ENCODE measurements at regions not wholly inside any gene's neighbourhood (a gene's known extent, or its start where the extent isn't known, plus 50 kb on each side); places are given as distances from the start of the nearest gene placed in this dataset.
A peak's percentile ranks its signal among the peaks of the same experiment; 100 is the strongest.

- H3K27ac Mint-ChIP-seq, result no peak overlapping the region
- H3K4me3 Mint-ChIP-seq, result no peak overlapping the region
- H3K9me3 Mint-ChIP-seq, result peaks cover 10% of the 10 kb centered on the region
- no peaks in the 10 kb centered on the region for H3K36me3 Mint-ChIP-seq (ENCODE audit: low read depth)
- peaks cover 12% of the 10 kb centered on the region for H3K27me3 Mint-ChIP-seq (ENCODE audit: low read depth, poor library complexity)
- DNase-seq, result no peak
- peaks cover 19% of the 10 kb centered on the region for H3K4me1 Mint-ChIP-seq
- TF ChIP-seq CTCF (IDR thresholded peaks at IDR 0.05), result no peak
Measured at GRCh38 chr14:95015046-95015445, 142.3 kb downstream of the DICER1 start.

- no peaks in the 10 kb centered on the region for H3K36me3 Mint-ChIP-seq (ENCODE audit: low read depth)
- H3K27me3 Mint-ChIP-seq (ENCODE audit: low read depth, poor library complexity), result peaks cover 17% of the 10 kb centered on the region
- no peak for DNase-seq
- no peak overlapping the region for H3K4me3 Mint-ChIP-seq
- peaks cover 10% of the 10 kb centered on the region for H3K9me3 Mint-ChIP-seq
- H3K4me1 Mint-ChIP-seq, result peaks cover 26% of the 10 kb centered on the region
- no peak overlapping the region for H3K27ac Mint-ChIP-seq
- no peak for TF ChIP-seq CTCF (IDR thresholded peaks at IDR 0.05)
Measured at GRCh38 chr14:95014036-95014435, 143.3 kb downstream of the DICER1 start.

- no peak for DNase-seq
- Mint-ChIP-seq H3K9me3 (peaks cover 10% of the 10 kb centered on the region), H3K36me3 (ENCODE audit: low read depth) (no peaks in the 10 kb centered on the region), H3K27ac (no peak overlapping the region), H3K4me3 (no peak overlapping the region), H3K27me3 (ENCODE audit: low read depth, poor library complexity) (peaks cover 19% of the 10 kb centered on the region), H3K4me1 (peaks cover 39% of the 10 kb centered on the region)
- no peak for TF ChIP-seq CTCF (IDR thresholded peaks at IDR 0.05)
Measured at GRCh38 chr14:95011445-95012006, 145.8 kb downstream of the DICER1 start.

- no peak for DNase-seq
- Mint-ChIP-seq H3K27ac (peak overlapping the region; percentile 80), H3K4me1 (peaks cover 39% of the 10 kb centered on the region), H3K27me3 (ENCODE audit: low read depth, poor library complexity) (peaks cover 25% of the 10 kb centered on the region), H3K9me3 (no peaks in the 10 kb centered on the region), H3K36me3 (ENCODE audit: low read depth) (no peaks in the 10 kb centered on the region), H3K4me3 (no peak overlapping the region)
- no peak for TF ChIP-seq CTCF (IDR thresholded peaks at IDR 0.05)
Measured at GRCh38 chr14:95008445-95009217, 148.7 kb downstream of the DICER1 start.

GRCh38 chr14:95007921-95008320, 149.4 kb downstream of the DICER1 start:
- no peaks in the 10 kb centered on the region for H3K36me3 Mint-ChIP-seq (ENCODE audit: low read depth)
- peaks cover 25% of the 10 kb centered on the region for H3K27me3 Mint-ChIP-seq (ENCODE audit: low read depth, poor library complexity)
- H3K4me3 Mint-ChIP-seq, result no peak overlapping the region
- no peaks in the 10 kb centered on the region for H3K9me3 Mint-ChIP-seq
- H3K27ac Mint-ChIP-seq, result no peak overlapping the region
- DNase-seq, result no peak
- no peak for TF ChIP-seq CTCF (IDR thresholded peaks at IDR 0.05)
- H3K4me1 Mint-ChIP-seq, result peaks cover 42% of the 10 kb centered on the region

- no peak overlapping the region for H3K4me3 Mint-ChIP-seq
- no peaks in the 10 kb centered on the region for H3K9me3 Mint-ChIP-seq
Measured at GRCh38 chr14:95006479-95006878, 150.8 kb downstream of the DICER1 start.

More at GRCh38 chr14:95006479-95006878, 150.8 kb downstream of the DICER1 start:
- H3K27ac Mint-ChIP-seq, result no peak overlapping the region
- no peaks in the 10 kb centered on the region for H3K36me3 Mint-ChIP-seq (ENCODE audit: low read depth)
- H3K27me3 Mint-ChIP-seq (ENCODE audit: low read depth, poor library complexity), result peaks cover 28% of the 10 kb centered on the region
- TF ChIP-seq CTCF (IDR thresholded peaks at IDR 0.05), result no peak
- DNase-seq, result no peak
- peaks cover 39% of the 10 kb centered on the region for H3K4me1 Mint-ChIP-seq

Measured in nephron progenitor cell (in vitro differentiated cells).